Kidney (tissue), 13 donors: ENCODE measurements at regions not wholly inside any gene's neighbourhood (a gene's known extent, or its start where the extent isn't known, plus 50 kb on each side); places are given as distances from the start of the nearest gene placed in this dataset.

ENCODE experiments used
- DNase-seq, 5 donors: peaks; one replicate each; pipeline ENCODE4 v3.0.0-alpha.2; 2013 to 2020
- FAIRE-seq: peaks from 2 replicates; lab custom pipeline; 2012; peaks lifted over from hg19 to GRCh38; lab: Jason Lieb, UNC
- H3K27ac ChIP-seq, 2 donors: one replicate each; pipeline ENCODE4 v1.7.0; 2013; ENCODE audit warnings: low read depth in 2 of 2, low read length in 2 of 2, inconsistent platforms in 1 of 2
- H3K27me3 ChIP-seq: one replicate; pipeline ENCODE4 v1.7.1; 2013; ENCODE audit warnings: low read length, inconsistent platforms; ENCODE audit not compliant: control insufficient read depth, insufficient read depth
- H3K36me3 ChIP-seq, 3 donors: one replicate each; pipeline versions ENCODE4 v1.7.0 to v1.7.1; 2013; ENCODE audit warnings: low read length in 3 of 3, control low read depth in 1 of 3, inconsistent platforms in 1 of 3; ENCODE audit not compliant: insufficient read depth in 3 of 3, control insufficient read depth in 2 of 3
- H3K4me1 ChIP-seq, 3 donors: one replicate each; pipeline versions ENCODE4 v1.7.0 to v1.7.1; 2013; ENCODE audit warnings: low read length in 3 of 3, inconsistent platforms in 1 of 3, low read depth in 1 of 3; ENCODE audit not compliant: control insufficient read depth in 2 of 3, insufficient read depth in 2 of 3
- H3K4me3 ChIP-seq, 3 donors: one replicate each; pipeline versions ENCODE4 v1.7.0 to v1.8.1; 2013; ENCODE audit warnings: low read length in 3 of 3, control low read depth in 1 of 3, inconsistent platforms in 1 of 3
- H3K9ac ChIP-seq, 3 donors: one replicate each; pipeline versions ENCODE4 v1.7.0 to v1.7.1; 2013; ENCODE audit warnings: low read length in 3 of 3, control low read depth in 1 of 3, inconsistent platforms in 1 of 3
- H3K9me3 ChIP-seq, 3 donors: one replicate each; pipeline versions ENCODE4 v1.7.0 to v1.7.1; 2013; ENCODE audit warnings: low read length in 3 of 3, control low read depth in 1 of 3, inconsistent platforms in 1 of 3; ENCODE audit not compliant: control insufficient read depth in 2 of 3, insufficient read depth in 1 of 3
- CTCF ChIP-seq: IDR thresholded peaks from 3 replicates; pipeline ENCODE4 v1.5.1; 2012; ENCODE audit warnings: mild to moderate bottlenecking, moderate library complexity, borderline replicate concordance; ENCODE audit not compliant: insufficient read depth; ENCODE audit errors: extremely low read depth
- intact Hi-C: fragments of 100-400 bp; cut with DNase I; formaldehyde crosslinking; loops from one replicate; pipeline ENCODE4 v1.11.1; 2022
- donor health status: control.
- donor health status: control.
- donor health status: control.
- donor health status: control.
- donor health status: control.
- donor health status: DM: yes; HTN: yes; CAD: no.
- donor health status: Normal renal cell carcinoma (clear cell type).

GRCh38 chr6:145073811-145074210, 661.5 kb downstream of the EPM2A start:
- no peaks in the 10 kb centered on the region for H3K9me3 ChIP-seq
- H3K27me3 ChIP-seq, result no peaks in the 10 kb centered on the region
- H3K4me1 ChIP-seq, result no peaks in the 10 kb centered on the region
- H3K4me3 ChIP-seq, result no peak overlapping the region
- no peak for FAIRE-seq
- no peak overlapping the region for H3K27ac ChIP-seq
- H3K9ac ChIP-seq, result no peak overlapping the region
- TF ChIP-seq CTCF, result no peak
- DNase-seq, result no peak
- H3K36me3 ChIP-seq, result no peaks in the 10 kb centered on the region
- intact Hi-C loops, result no loop called here

DNA sequence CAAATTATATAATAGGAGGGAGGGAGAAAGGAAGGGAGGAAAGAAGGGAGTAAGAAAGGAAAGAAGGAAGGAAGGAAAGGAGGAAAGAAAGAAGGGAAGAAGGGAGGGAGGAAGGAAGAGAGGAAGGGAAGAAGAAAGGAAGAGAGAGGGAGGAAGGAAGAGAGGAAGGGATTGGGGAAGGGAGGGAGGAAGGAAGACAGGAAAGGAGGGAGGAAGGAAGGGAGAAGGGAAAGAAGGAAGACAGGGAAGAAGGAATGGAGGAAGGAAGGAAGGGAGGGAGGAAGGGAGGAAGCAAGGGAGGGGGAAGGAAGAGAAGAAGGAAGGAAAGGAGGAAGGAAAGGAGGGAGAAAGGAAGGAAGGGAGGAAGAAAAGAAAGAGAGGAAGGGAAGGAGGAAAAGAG, 660.5 kb downstream of the EPM2A start:
- H3K27ac ChIP-seq, result no peak overlapping the region
- H3K27me3 ChIP-seq, result no peaks in the 10 kb centered on the region
- TF ChIP-seq CTCF, result no peak
- FAIRE-seq, result no peak
- no peaks in the 10 kb centered on the region for H3K36me3 ChIP-seq
- H3K4me1 ChIP-seq, result no peaks in the 10 kb centered on the region
- no peak for DNase-seq
- no peak overlapping the region for H3K9ac ChIP-seq
- intact Hi-C loops, result no loop called here
- no peak overlapping the region for H3K4me3 ChIP-seq
- no peaks in the 10 kb centered on the region for H3K9me3 ChIP-seq

DNA sequence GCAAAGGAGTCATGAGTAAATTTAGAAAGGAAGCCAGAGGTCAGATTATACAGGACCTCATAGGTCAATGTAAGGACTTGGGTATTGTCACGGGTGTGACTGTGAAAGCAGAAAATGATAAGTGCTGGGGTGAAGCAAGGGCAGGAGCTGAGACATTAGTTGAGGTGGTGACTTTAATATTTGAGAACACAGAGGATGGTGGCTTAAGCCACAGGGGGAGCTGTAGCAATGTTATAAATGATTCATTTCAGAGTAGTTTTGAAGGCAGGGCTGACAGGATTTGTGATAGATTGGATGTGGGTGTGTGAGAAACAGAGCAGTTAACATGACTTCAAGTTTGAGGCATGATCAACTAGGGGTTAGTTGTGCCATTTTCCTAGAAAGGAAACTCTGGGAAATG, 659.9 kb downstream of the EPM2A start:
- H3K4me3 ChIP-seq, result no peak overlapping the region
- no peaks in the 10 kb centered on the region for H3K36me3 ChIP-seq
- H3K9ac ChIP-seq, result no peak overlapping the region
- intact Hi-C loops, result no loop called here
- FAIRE-seq, result no peak
- H3K9me3 ChIP-seq, result no peaks in the 10 kb centered on the region
- H3K27ac ChIP-seq, result no peak overlapping the region
- DNase-seq, result no peak
- no peak for TF ChIP-seq CTCF
- no peaks in the 10 kb centered on the region for H3K27me3 ChIP-seq
- no peaks in the 10 kb centered on the region for H3K4me1 ChIP-seq

- Histone ChIP-seq H3K36me3 (no peaks in the 10 kb centered on the region), H3K9me3 (no peaks in the 10 kb centered on the region), H3K4me1 (no peaks in the 10 kb centered on the region), H3K27me3 (no peaks in the 10 kb centered on the region), H3K27ac (no peak overlapping the region), H3K9ac (no peak overlapping the region), H3K4me3 (no peak overlapping the region)
- intact Hi-C loops, result no loop called here
- no peak for TF ChIP-seq CTCF
- FAIRE-seq (no peak), DNase-seq (peak in 1 of 5 donors; percentile 42)
Observed at GRCh38 chr6:145076115-145076841, 659.0 kb downstream of the EPM2A start.
